ENCODE measurements at regions not wholly inside any gene's neighbourhood (a gene's known extent, or its start where the extent isn't known, plus 50 kb on each side); places are given as distances from the start of the nearest gene placed in this dataset.

GRCh38 chr1:106680216-106680615 is 376.3 kb upstream of the PRMT6 start:
- no peak for TF ChIP-seq CTCF (IDR thresholded peaks at IDR 0.05; ENCODE audit: insufficient read depth, low read length)
- TF ChIP-seq REST (IDR thresholded peaks at IDR 0.05; ENCODE audit: insufficient replicate concordance, low read depth), result no peak
- TF ChIP-seq POLR2AphosphoS5 (IDR thresholded peaks at IDR 0.05; ENCODE audit: low read depth), result no peak
- no peak for TF ChIP-seq SPI1 (IDR thresholded peaks at IDR 0.05; ENCODE audit: borderline replicate concordance, low read depth)
- TF ChIP-seq GABPA (IDR thresholded peaks at IDR 0.05; ENCODE audit: low read depth), result no peak
- H3K27ac ChIP-seq (replicated peaks), result no peak overlapping the region
- no peak overlapping the region for H3K4me3 ChIP-seq (replicated peaks; ENCODE audit: insufficient read depth, low read length)
- no peaks in the 10 kb centered on the region for H3K27me3 ChIP-seq (ENCODE audit: insufficient read depth, poor library complexity, severe bottlenecking)
- no peak for DNase-seq (ENCODE audit: low read depth in 1 of 2, low spot score in 1 of 2)

- H3K4me3 ChIP-seq (replicated peaks; ENCODE audit: insufficient read depth, low read length), result no peak overlapping the region
- TF ChIP-seq REST (IDR thresholded peaks at IDR 0.05; ENCODE audit: insufficient replicate concordance, low read depth), result no peak
- TF ChIP-seq SPI1 (IDR thresholded peaks at IDR 0.05; ENCODE audit: borderline replicate concordance, low read depth), result no peak
- TF ChIP-seq CTCF (IDR thresholded peaks at IDR 0.05; ENCODE audit: insufficient read depth, low read length), result no peak
- no peak for TF ChIP-seq GABPA (IDR thresholded peaks at IDR 0.05; ENCODE audit: low read depth)
- no peak for TF ChIP-seq POLR2AphosphoS5 (IDR thresholded peaks at IDR 0.05; ENCODE audit: low read depth)
- H3K27me3 ChIP-seq (ENCODE audit: insufficient read depth, poor library complexity, severe bottlenecking), result no peaks in the 10 kb centered on the region
- no peak overlapping the region for H3K27ac ChIP-seq (replicated peaks)
- DNase-seq (ENCODE audit: low read depth in 1 of 2, low spot score in 1 of 2), result no peak
Measured at GRCh38 chr1:106680776-106681344, 375.6 kb upstream of the PRMT6 start.

- Histone ChIP-seq H3K27ac (replicated peaks) (no peak overlapping the region), H3K4me3 (replicated peaks; ENCODE audit: insufficient read depth, low read length) (no peak overlapping the region), H3K27me3 (ENCODE audit: insufficient read depth, poor library complexity, severe bottlenecking) (no peaks in the 10 kb centered on the region)
- TF ChIP-seq GABPA (IDR thresholded peaks at IDR 0.05; ENCODE audit: low read depth), result no peak
- no peak for TF ChIP-seq CTCF (IDR thresholded peaks at IDR 0.05; ENCODE audit: insufficient read depth, low read length)
- no peak for TF ChIP-seq REST (IDR thresholded peaks at IDR 0.05; ENCODE audit: insufficient replicate concordance, low read depth)
- TF ChIP-seq SPI1 (IDR thresholded peaks at IDR 0.05; ENCODE audit: borderline replicate concordance, low read depth), result no peak
- no peak for TF ChIP-seq POLR2AphosphoS5 (IDR thresholded peaks at IDR 0.05; ENCODE audit: low read depth)
- DNase-seq (ENCODE audit: low read depth in 1 of 2, low spot score in 1 of 2), result no peak
Measured at GRCh38 chr1:106681939-106682522, 374.4 kb upstream of the PRMT6 start.
